ENCODE measurements at regions not wholly inside any gene's neighbourhood (a gene's known extent, or its start where the extent isn't known, plus 50 kb on each side); places are given as distances from the start of the nearest gene placed in this dataset.

DNA sequence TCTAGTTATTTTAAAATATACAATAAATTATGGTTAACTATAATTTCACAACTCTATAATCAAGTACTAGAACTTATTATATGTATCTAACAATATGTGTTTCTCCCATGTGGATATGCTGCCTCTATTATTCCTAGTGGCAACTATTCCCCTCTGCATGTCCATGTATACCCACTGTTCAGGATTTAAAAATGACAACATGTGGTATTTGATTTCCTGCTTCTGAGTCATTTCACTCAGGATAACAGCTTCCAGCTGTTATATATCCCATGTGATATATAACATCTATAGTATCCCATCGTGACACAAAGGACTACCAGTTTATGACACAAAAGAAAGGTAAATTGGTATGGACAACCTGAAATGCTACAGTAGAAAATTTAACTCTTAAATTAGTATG is 167.4 kb upstream of the TACR3 start:
- Histone ChIP-seq H3K4me2 (ENCODE audit: low read length) (no peak overlapping the region), H3K9ac (ENCODE audit: low read length) (no peak overlapping the region), H3K9me2 (ENCODE audit: low read depth, low read length) (no peaks in the 10 kb centered on the region), H3K9me3 (ENCODE audit: low read length) (no peaks in the 10 kb centered on the region), H3F3A (ENCODE audit: insufficient read depth, low read length) (no peaks in the 10 kb centered on the region), H3K79me2 (ENCODE audit: insufficient read depth, low read length) (no peaks in the 10 kb centered on the region), H3K4me1 (ENCODE audit: insufficient read depth, low read length, severe bottlenecking) (no peaks in the 10 kb centered on the region), H2AFZ (ENCODE audit: low read length) (no peak overlapping the region), H3K27me3 (ENCODE audit: insufficient read depth, low read length) (no peaks in the 10 kb centered on the region), H3K36me3 (ENCODE audit: insufficient read depth, low read length) (no peaks in the 10 kb centered on the region), H3K4me3 (ENCODE audit: low read depth, low read length, poor library complexity, severe bottlenecking) (no peak overlapping the region), H3K27ac (ENCODE audit: low read depth, low read length, poor library complexity, severe bottlenecking) (no peak overlapping the region), H4K20me1 (ENCODE audit: insufficient read depth, low read length) (no peaks in the 10 kb centered on the region)
- TF ChIP-seq, protein P1, sequence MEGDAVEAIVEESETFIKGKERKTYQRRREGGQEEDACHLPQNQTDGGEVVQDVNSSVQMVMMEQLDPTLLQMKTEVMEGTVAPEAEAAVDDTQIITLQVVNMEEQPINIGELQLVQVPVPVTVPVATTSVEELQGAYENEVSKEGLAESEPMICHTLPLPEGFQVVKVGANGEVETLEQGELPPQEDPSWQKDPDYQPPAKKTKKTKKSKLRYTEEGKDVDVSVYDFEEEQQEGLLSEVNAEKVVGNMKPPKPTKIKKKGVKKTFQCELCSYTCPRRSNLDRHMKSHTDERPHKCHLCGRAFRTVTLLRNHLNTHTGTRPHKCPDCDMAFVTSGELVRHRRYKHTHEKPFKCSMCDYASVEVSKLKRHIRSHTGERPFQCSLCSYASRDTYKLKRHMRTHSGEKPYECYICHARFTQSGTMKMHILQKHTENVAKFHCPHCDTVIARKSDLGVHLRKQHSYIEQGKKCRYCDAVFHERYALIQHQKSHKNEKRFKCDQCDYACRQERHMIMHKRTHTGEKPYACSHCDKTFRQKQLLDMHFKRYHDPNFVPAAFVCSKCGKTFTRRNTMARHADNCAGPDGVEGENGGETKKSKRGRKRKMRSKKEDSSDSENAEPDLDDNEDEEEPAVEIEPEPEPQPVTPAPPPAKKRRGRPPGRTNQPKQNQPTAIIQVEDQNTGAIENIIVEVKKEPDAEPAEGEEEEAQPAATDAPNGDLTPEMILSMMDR (IDR thresholded peaks at IDR 0.05; ENCODE audit: low read length) = no peak
- no peak for TF ChIP-seq EZH2 (IDR thresholded peaks at IDR 0.05; ENCODE audit: borderline replicate concordance, low read length)

DNA sequence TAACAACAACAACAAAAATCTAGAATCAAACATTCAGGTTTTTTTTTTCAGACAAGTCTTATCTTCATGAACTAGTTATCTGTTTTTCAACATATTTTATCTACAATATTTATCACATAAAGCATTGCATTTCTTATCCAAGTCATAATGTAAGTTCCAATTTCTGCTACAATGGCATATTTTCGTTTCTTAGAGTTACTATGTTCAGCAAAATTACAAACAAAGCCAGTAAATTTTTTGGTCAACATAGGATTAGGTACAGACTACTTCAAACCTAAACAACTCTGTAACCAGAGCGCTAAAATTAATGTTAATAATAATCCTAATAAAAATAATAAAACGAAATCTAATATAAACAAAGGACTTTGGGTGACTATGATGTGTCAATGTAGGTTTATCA is 165.4 kb upstream of the TACR3 start:
- no peaks in the 10 kb centered on the region for H3K27me3 ChIP-seq (ENCODE audit: insufficient read depth, low read length)
- no peaks in the 10 kb centered on the region for H3K36me3 ChIP-seq (ENCODE audit: insufficient read depth, low read length)
- no peaks in the 10 kb centered on the region for H3K9me3 ChIP-seq (ENCODE audit: low read length)
- no peaks in the 10 kb centered on the region for H4K20me1 ChIP-seq (ENCODE audit: insufficient read depth, low read length)
- no peak overlapping the region for H3K4me2 ChIP-seq (ENCODE audit: low read length)
- H3K4me3 ChIP-seq (ENCODE audit: low read depth, low read length, poor library complexity, severe bottlenecking) = no peak overlapping the region
- no peak overlapping the region for H3K9ac ChIP-seq (ENCODE audit: low read length)
- TF ChIP-seq, protein P1 (IDR thresholded peaks at IDR 0.05; ENCODE audit: low read length) = no peak
- no peak for TF ChIP-seq EZH2 (IDR thresholded peaks at IDR 0.05; ENCODE audit: borderline replicate concordance, low read length)
- no peaks in the 10 kb centered on the region for H3K9me2 ChIP-seq (ENCODE audit: low read depth, low read length)
- no peak overlapping the region for H3K27ac ChIP-seq (ENCODE audit: low read depth, low read length, poor library complexity, severe bottlenecking)
- no peaks in the 10 kb centered on the region for H3K4me1 ChIP-seq (ENCODE audit: insufficient read depth, low read length, severe bottlenecking)
- H2AFZ ChIP-seq (ENCODE audit: low read length) = no peak overlapping the region
- no peaks in the 10 kb centered on the region for H3F3A ChIP-seq (ENCODE audit: insufficient read depth, low read length)
- H3K79me2 ChIP-seq (ENCODE audit: insufficient read depth, low read length) = no peaks in the 10 kb centered on the region

DNA sequence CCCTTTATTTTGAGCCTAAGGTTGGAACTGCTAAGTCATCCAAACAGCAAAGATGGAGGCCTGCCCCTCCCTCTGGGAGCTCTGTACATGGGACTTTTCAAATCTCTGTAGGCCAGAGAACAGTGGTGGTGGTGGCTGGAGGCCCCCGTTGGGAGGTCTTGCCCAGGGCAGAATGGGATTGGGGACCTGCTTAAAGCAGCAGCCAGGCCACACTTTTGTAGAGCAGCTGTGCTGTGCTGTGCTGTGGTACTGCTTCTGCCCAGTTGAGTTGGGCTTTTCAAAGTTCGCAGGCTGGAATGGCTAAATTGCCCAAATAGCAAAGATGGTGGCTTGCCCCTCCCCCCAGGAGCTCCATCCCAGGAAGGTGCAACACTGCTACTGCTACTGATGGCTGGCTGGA is 147.5 kb upstream of the TACR3 start:
- no peaks in the 10 kb centered on the region for H3K27me3 ChIP-seq (ENCODE audit: insufficient read depth, low read length)
- H4K20me1 ChIP-seq (ENCODE audit: insufficient read depth, low read length) = no peaks in the 10 kb centered on the region
- no peak overlapping the region for H3K4me2 ChIP-seq (ENCODE audit: low read length)
- no peak overlapping the region for H3K9ac ChIP-seq (ENCODE audit: low read length)
- no peaks in the 10 kb centered on the region; the same call in 1 of the 2 replicates for H3K9me2 ChIP-seq (ENCODE audit: low read depth, low read length)
- no peaks in the 10 kb centered on the region for H3F3A ChIP-seq (ENCODE audit: insufficient read depth, low read length)
- H2AFZ ChIP-seq (ENCODE audit: low read length) = no peak overlapping the region
- no peak overlapping the region for H3K27ac ChIP-seq (ENCODE audit: low read depth, low read length, poor library complexity, severe bottlenecking)
- H3K9me3 ChIP-seq (ENCODE audit: low read length) = no peaks in the 10 kb centered on the region
- H3K4me3 ChIP-seq (ENCODE audit: low read depth, low read length, poor library complexity, severe bottlenecking) = no peak overlapping the region
- TF ChIP-seq, protein P1 (IDR thresholded peaks at IDR 0.05; ENCODE audit: low read length) = no peak
- no peak for TF ChIP-seq EZH2 (IDR thresholded peaks at IDR 0.05; ENCODE audit: borderline replicate concordance, low read length)
- H3K4me1 ChIP-seq (ENCODE audit: insufficient read depth, low read length, severe bottlenecking) = no peaks in the 10 kb centered on the region
- H3K36me3 ChIP-seq (ENCODE audit: insufficient read depth, low read length) = no peaks in the 10 kb centered on the region
- no peaks in the 10 kb centered on the region for H3K79me2 ChIP-seq (ENCODE audit: insufficient read depth, low read length)

All from OCI-LY1 (cell line).